SK-N-MC (cell line): ENCODE measurements at regions not wholly inside any gene's neighbourhood (a gene's known extent, or its start where the extent isn't known, plus 50 kb on each side); places are given as distances from the start of the nearest gene placed in this dataset.

ENCODE experiments used
- EZH2 ChIP-seq: fragments of 200-600 bp; sonication (generic); IDR thresholded peaks from one replicate; pipeline ENCODE4 v1.6.1; 2017; ENCODE audit warnings: antibody characterized with exemption
- FOXP2 ChIP-seq: optimal IDR thresholded peaks from 2 replicates; pipeline ENCODE3; 2011; ENCODE audit warnings: mild to moderate bottlenecking, moderate library complexity; ENCODE audit not compliant: insufficient read depth; ENCODE audit errors: extremely low read length, control extremely low read depth
- POLR2AphosphoS5 ChIP-seq: IDR thresholded peaks from 2 replicates; pipeline ENCODE4 v1.6.1; 2012; ENCODE audit warnings: mild to moderate bottlenecking, low read depth, low read length, borderline replicate concordance

DNA sequence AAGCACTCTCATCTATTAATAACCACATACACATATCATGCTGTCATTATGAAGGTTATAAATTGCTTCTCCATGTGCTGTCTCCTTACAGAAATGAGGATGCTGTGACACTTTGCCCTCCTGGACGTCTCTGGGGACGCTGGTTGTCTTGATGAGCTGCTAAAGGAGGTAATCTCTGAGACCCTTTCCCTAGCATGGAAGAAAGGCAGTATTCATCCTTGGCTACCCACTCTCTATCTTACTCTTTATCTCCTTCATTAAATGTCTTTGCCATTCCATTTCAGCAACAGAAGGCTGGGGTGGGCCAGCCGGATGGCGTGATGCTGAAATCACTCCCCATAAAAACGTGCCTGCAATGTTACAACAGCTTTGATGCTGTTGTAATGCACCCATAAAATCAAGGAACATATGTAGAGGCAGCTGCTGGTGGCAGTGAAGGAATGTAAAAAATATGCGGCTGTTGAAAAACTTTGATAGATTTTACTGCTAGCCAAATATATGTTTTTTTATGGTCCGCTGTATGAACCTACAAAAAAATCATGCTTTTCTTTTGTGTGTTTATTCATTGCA is 715.1 kb upstream of the API5 start:
- TF ChIP-seq POLR2AphosphoS5 (no peak), EZH2 (no peak), FOXP2 (no peak)
